K562 (cell line): ENCODE measurements at regions not wholly inside any gene's neighbourhood (a gene's known extent, or its start where the extent isn't known, plus 50 kb on each side); places are given as distances from the start of the nearest gene placed in this dataset.

Experiments
- ATAC-seq: fragments of 200-7000 bp; cut with Tn5 transposase; 3 replicates; pipeline ENCODE4 v1.9.1; 2020; ENCODE audit warnings: moderate library complexity
- BruUV-seq: library from RNA; stranded (reverse); fragments of 400-500 nt; replicated peaks from 2 replicates; lab custom pipeline; 2021; lab: Mats Ljungman, UMichigan
- CTCF ChIA-PET: fragments of 300-600 bp; formaldehyde crosslinking; extraction: SDS; loops from one replicate; lab custom pipeline; 2021; ENCODE audit warnings: low intra/inter-chr PET ratio; lab: Yijun Ruan, JAX
- POLR2A ChIA-PET: fragments of 300-600, 350-650 bp; sonication (Branson Sonifier 250); formaldehyde crosslinking; extraction: SDS; loops from one replicate; lab custom pipeline; 2021; ENCODE audit warnings: antibody characterized with exemption, inconsistent platforms; lab: Yijun Ruan, JAX
- DNase-seq, 4 experiments: peaks; one replicate each; pipeline versions ENCODE4 v3.0.0 to v3.0.0-alpha.2; 2011 to 2018; ENCODE audit warnings: low spot score in 3 of 4, mixed read lengths in 3 of 4; ENCODE audit errors: extremely low read depth in 1 of 4
- FAIRE-seq: peaks from 2 replicates; lab custom pipeline; 2011; peaks lifted over from hg19 to GRCh38; lab: Jason Lieb, UNC
- H2AFZ ChIP-seq: 2 replicates; pipeline ENCODE4 v1.6.0; 2011; ENCODE audit warnings: low read depth, low read length, control low read depth, inconsistent platforms
- H3K27ac ChIP-seq: fragments of 200-600 bp; 3 replicates; pipeline ENCODE4 v1.8.0; 2011; ENCODE audit warnings: low read depth, mild to moderate bottlenecking, control low read depth, inconsistent platforms, low read length, moderate library complexity, mixed read lengths; ENCODE audit errors: extremely low read depth
- H3K27me3 ChIP-seq, 2 experiments: fragments of 300-600 bp in 1 of 2; 2 replicates in 1 of 2; 3 replicates in 1 of 2; pipeline versions ENCODE4 v1.6.0 to v1.8.0; 2011; ENCODE audit warnings: inconsistent platforms in 2 of 2, low read length in 2 of 2, mild to moderate bottlenecking in 1 of 2, mixed read lengths in 1 of 2, moderate library complexity in 1 of 2; ENCODE audit not compliant: control insufficient read depth in 2 of 2, insufficient read depth in 2 of 2
- H3K36me3 ChIP-seq: fragments of 300-600 bp; 3 replicates; pipeline ENCODE4 v1.8.0; 2011; ENCODE audit warnings: mild to moderate bottlenecking, low read length, inconsistent platforms; ENCODE audit not compliant: control insufficient read depth, insufficient read depth
- H3K4me1 ChIP-seq, 2 experiments: fragments of 200-600 bp in 1 of 2; replicated peaks in 1 of 2; 2 replicates in 1 of 2; 3 replicates in 1 of 2; pipeline versions ENCODE4 v1.5.1 to v1.8.0; 2011; ENCODE audit warnings: inconsistent platforms in 2 of 2, low read length in 2 of 2, mild to moderate bottlenecking in 1 of 2, mixed read lengths in 1 of 2, moderate library complexity in 1 of 2; ENCODE audit not compliant: control insufficient read depth in 2 of 2, insufficient read depth in 2 of 2
- H3K4me2 ChIP-seq: 2 replicates; pipeline ENCODE4 v1.6.1; 2011; ENCODE audit warnings: low read length, control low read depth, inconsistent platforms, mixed read lengths; ENCODE audit not compliant: insufficient read depth
- H3K4me3 ChIP-seq: fragments of 200-600 bp; sonication (generic), shearing (Covaris generic); 2 replicates; pipeline ENCODE4 v1.5.1; 2016; ENCODE audit warnings: control low read depth, inconsistent platforms
- H3K79me2 ChIP-seq: fragments of 200-600 bp; 3 replicates; pipeline ENCODE4 v1.8.0; 2011; ENCODE audit warnings: low read length, inconsistent platforms; ENCODE audit not compliant: control insufficient read depth, insufficient read depth
- H3K9ac ChIP-seq, 2 experiments: 2 replicates each; pipeline versions ENCODE4 v1.6.0 to v1.6.1; 2011; ENCODE audit warnings: low read depth in 2 of 2, low read length in 2 of 2, control low read depth in 1 of 2, inconsistent platforms in 1 of 2, mild to moderate bottlenecking in 1 of 2, mixed read lengths in 1 of 2; ENCODE audit not compliant: insufficient read depth in 1 of 2
- H3K9me1 ChIP-seq: one replicate; pipeline ENCODE4 v1.6.0; 2011; ENCODE audit warnings: inconsistent platforms, mild to moderate bottlenecking, low read length, moderate library complexity; ENCODE audit not compliant: control insufficient read depth, insufficient read depth
- H3K9me3 ChIP-seq: replicated peaks from 2 replicates; pipeline ENCODE4 v1.5.1; 2011; ENCODE audit warnings: low read depth, low read length, inconsistent platforms; ENCODE audit not compliant: control insufficient read depth, insufficient read depth
- H4K20me1 ChIP-seq: replicated peaks from 2 replicates; pipeline ENCODE4 v1.6.1; 2011; ENCODE audit warnings: low read length, inconsistent platforms, mixed read lengths; ENCODE audit not compliant: control insufficient read depth, insufficient read depth
- ATF1 ChIP-seq, 2 experiments: fragments of 450-650 bp in 1 of 2; IDR thresholded peaks; 2 replicates each; pipeline ENCODE4 v1.6.1; 2016; ENCODE audit warnings: missing compliant biosample characterization in 1 of 2, missing genetic modification characterization in 1 of 2
- C11orf30 ChIP-seq: fragments of 450-650 bp; IDR thresholded peaks from 2 replicates; pipeline ENCODE4 v1.6.1; 2016; ENCODE audit warnings: low read depth, mild to moderate bottlenecking
- SIX5 ChIP-seq, 2 experiments: IDR thresholded peaks; 2 replicates each; pipeline ENCODE4 v1.6.1; 2011; ENCODE audit warnings: low read length in 2 of 2, borderline replicate concordance in 1 of 2, low read depth in 1 of 2, mild to moderate bottlenecking in 1 of 2, moderate library complexity in 1 of 2; ENCODE audit not compliant: insufficient read depth in 1 of 2
- SMAD3 ChIP-seq: fragments of 450-650 bp; formaldehyde crosslinking; conservative IDR thresholded peaks from 2 replicates; pipeline ENCODE4 v1.4.0; 2020; ENCODE audit warnings: mild to moderate bottlenecking
- STAG1 ChIP-seq: sonication (generic); formaldehyde crosslinking; IDR thresholded peaks from 2 replicates; pipeline ENCODE4 v1.5.0; 2020; ENCODE audit warnings: missing genetic modification reagents, borderline replicate concordance
- TRIM24 ChIP-seq, 2 experiments: fragments of 450-650 bp; IDR thresholded peaks; 2 replicates each; pipeline ENCODE4 v1.6.1; 2016
- ZNF785 ChIP-seq: fragments of 250-450 bp; sonication (Bioruptor Pico); IDR thresholded peaks from 2 replicates; pipeline ENCODE4 v1.4.0; 2020; ENCODE audit warnings: mild to moderate bottlenecking
- WGBS: fragments of 100-300 bp; shearing (Covaris generic); methylation state at CpG from one replicate; pipeline ENCODE4 v1.1.6; 2016; ENCODE audit warnings: low coverage, mixed read lengths; ENCODE audit not compliant: insufficient coverage; ENCODE audit errors: missing lambda C conversion rate; 5-methylcytosine and 5-hydroxymethylcytosine counted together
- in situ Hi-C: fragments of 300-500 bp; cut with MboI; formaldehyde crosslinking; loops from 4 replicates; pipeline ENCODE4 v1.15.0; 2018; ENCODE audit warnings: inconsistent platforms, mixed read lengths
- intact Hi-C: fragments of 100-400 bp; cut with micrococcal nuclease; formaldehyde crosslinking; loops from 2 replicates; pipeline ENCODE4 v1.14.2; 2022
- TF ChIP-seq, protein P1 (sequence below): fragments of 450-650 bp; formaldehyde crosslinking; IDR thresholded peaks from 2 replicates; pipeline ENCODE4 v1.4.0; 2020; ENCODE audit warnings: mild to moderate bottlenecking, moderate library complexity
- TF ChIP-seq, protein P2 (sequence below): fragments of 200-600 bp; sonication (generic); IDR thresholded peaks from one replicate; pipeline ENCODE4 v1.6.1; 2012; ENCODE audit warnings: mild to moderate bottlenecking, low read depth, low read length, inconsistent platforms

DNA sequence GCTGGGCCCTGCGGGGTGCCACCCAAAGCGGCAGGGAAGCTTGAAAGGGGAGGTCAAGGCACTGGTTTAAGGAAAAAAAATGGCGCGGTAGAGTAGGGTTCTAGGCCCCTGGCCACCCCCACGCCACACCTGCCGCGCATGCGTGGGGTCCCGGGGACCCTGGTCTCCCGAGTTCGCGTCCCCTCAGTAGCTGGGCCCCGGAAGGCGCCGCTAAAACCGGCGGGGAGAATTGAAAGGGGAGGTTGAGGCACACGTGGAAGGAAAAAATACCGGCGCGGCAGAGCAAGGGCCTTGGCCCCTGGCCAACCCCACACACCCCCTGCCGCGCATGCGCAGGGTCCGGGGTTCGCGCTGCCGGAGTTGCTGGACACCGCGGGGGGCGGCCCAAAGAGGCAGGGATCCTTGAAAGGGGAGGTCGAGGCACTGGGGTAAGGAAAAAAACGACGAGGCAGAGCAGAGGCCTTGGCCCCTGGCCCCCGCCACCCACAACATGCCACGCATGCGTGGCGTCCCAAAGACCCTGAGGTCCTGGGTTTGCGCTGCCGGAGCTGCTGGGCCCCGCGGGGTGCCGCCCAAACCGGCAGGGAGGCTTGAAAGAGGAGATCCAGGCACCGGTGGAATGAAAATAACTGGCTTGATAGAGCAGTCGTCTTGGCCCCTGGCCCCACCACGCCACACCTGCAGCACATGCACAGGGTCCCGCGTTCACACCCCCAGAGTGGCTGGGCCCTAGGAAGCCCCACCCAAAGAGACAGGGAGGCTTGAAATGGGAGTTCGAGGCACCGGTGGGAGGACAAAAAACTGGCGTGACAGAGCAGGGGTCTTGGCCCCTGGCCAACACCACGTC lies 314.5 kb downstream of the ALG10 start:
- no TSS peak for BruUV-seq
- H3K4me2 ChIP-seq = peak overlapping the region; percentile 72
- no peaks in the 10 kb centered on the region for H3K9me1 ChIP-seq
- no peaks in the 10 kb centered on the region for H4K20me1 ChIP-seq
- DNase-seq = peak; percentile 71 to 80 (median 74)
- in situ Hi-C loops = no loop called here
- H3K4me3 ChIP-seq = peak overlapping the region; percentile 34
- H3K79me2 ChIP-seq = no peaks in the 10 kb centered on the region
- no peak for FAIRE-seq
- peak overlapping the region; percentile 93 for H2AFZ ChIP-seq
- H3K36me3 ChIP-seq = no peaks in the 10 kb centered on the region
- ATAC-seq = peak; percentile 32
- peaks cover 2 to 32% of the 10 kb centered on the region in 2 experiments; a peak in 4 of 5 replicates for H3K27me3 ChIP-seq
- intact Hi-C loops = no loop called here
- H3K4me1 ChIP-seq = peaks cover 14 to 98% of the 10 kb centered on the region in 2 experiments; a peak in 4 of 5 replicates
- peak overlapping the region; percentile 70 to 90 for H3K9ac ChIP-seq
- WGBS = 4% methylated on average over 32 of the region's 53 CpGs
- CTCF ChIA-PET = no interaction called here
- no peaks in the 10 kb centered on the region for H3K9me3 ChIP-seq
- H3K27ac ChIP-seq = peak overlapping the region; percentile 73
- POLR2A ChIA-PET = interaction anchor here (0.5 kb wide), 1 partner anchor 66 kb away, joined by 6 read pairs; no protein-coding TSS in a partner anchor
- no peak for TF ChIP-seq ATF1 (CRISPR knock-in tag; IDR thresholded peaks at IDR 0.05)
- no peak for TF ChIP-seq ATF1 (tag; IDR thresholded peaks at IDR 0.05)
- no peak for TF ChIP-seq TRIM24 (IDR thresholded peaks at IDR 0.05)
- TF ChIP-seq, protein P1, sequence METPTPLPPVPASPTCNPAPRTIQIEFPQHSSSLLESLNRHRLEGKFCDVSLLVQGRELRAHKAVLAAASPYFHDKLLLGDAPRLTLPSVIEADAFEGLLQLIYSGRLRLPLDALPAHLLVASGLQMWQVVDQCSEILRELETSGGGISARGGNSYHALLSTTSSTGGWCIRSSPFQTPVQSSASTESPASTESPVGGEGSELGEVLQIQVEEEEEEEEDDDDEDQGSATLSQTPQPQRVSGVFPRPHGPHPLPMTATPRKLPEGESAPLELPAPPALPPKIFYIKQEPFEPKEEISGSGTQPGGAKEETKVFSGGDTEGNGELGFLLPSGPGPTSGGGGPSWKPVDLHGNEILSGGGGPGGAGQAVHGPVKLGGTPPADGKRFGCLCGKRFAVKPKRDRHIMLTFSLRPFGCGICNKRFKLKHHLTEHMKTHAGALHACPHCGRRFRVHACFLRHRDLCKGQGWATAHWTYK (CRISPR knock-in tag) = no peak
- TF ChIP-seq C11orf30 = no peak
- TF ChIP-seq SMAD3 (CRISPR knock-in tag) = no peak
- TF ChIP-seq STAG1 (CRISPR knock-in tag) = no peak
- TF ChIP-seq, protein P2, sequence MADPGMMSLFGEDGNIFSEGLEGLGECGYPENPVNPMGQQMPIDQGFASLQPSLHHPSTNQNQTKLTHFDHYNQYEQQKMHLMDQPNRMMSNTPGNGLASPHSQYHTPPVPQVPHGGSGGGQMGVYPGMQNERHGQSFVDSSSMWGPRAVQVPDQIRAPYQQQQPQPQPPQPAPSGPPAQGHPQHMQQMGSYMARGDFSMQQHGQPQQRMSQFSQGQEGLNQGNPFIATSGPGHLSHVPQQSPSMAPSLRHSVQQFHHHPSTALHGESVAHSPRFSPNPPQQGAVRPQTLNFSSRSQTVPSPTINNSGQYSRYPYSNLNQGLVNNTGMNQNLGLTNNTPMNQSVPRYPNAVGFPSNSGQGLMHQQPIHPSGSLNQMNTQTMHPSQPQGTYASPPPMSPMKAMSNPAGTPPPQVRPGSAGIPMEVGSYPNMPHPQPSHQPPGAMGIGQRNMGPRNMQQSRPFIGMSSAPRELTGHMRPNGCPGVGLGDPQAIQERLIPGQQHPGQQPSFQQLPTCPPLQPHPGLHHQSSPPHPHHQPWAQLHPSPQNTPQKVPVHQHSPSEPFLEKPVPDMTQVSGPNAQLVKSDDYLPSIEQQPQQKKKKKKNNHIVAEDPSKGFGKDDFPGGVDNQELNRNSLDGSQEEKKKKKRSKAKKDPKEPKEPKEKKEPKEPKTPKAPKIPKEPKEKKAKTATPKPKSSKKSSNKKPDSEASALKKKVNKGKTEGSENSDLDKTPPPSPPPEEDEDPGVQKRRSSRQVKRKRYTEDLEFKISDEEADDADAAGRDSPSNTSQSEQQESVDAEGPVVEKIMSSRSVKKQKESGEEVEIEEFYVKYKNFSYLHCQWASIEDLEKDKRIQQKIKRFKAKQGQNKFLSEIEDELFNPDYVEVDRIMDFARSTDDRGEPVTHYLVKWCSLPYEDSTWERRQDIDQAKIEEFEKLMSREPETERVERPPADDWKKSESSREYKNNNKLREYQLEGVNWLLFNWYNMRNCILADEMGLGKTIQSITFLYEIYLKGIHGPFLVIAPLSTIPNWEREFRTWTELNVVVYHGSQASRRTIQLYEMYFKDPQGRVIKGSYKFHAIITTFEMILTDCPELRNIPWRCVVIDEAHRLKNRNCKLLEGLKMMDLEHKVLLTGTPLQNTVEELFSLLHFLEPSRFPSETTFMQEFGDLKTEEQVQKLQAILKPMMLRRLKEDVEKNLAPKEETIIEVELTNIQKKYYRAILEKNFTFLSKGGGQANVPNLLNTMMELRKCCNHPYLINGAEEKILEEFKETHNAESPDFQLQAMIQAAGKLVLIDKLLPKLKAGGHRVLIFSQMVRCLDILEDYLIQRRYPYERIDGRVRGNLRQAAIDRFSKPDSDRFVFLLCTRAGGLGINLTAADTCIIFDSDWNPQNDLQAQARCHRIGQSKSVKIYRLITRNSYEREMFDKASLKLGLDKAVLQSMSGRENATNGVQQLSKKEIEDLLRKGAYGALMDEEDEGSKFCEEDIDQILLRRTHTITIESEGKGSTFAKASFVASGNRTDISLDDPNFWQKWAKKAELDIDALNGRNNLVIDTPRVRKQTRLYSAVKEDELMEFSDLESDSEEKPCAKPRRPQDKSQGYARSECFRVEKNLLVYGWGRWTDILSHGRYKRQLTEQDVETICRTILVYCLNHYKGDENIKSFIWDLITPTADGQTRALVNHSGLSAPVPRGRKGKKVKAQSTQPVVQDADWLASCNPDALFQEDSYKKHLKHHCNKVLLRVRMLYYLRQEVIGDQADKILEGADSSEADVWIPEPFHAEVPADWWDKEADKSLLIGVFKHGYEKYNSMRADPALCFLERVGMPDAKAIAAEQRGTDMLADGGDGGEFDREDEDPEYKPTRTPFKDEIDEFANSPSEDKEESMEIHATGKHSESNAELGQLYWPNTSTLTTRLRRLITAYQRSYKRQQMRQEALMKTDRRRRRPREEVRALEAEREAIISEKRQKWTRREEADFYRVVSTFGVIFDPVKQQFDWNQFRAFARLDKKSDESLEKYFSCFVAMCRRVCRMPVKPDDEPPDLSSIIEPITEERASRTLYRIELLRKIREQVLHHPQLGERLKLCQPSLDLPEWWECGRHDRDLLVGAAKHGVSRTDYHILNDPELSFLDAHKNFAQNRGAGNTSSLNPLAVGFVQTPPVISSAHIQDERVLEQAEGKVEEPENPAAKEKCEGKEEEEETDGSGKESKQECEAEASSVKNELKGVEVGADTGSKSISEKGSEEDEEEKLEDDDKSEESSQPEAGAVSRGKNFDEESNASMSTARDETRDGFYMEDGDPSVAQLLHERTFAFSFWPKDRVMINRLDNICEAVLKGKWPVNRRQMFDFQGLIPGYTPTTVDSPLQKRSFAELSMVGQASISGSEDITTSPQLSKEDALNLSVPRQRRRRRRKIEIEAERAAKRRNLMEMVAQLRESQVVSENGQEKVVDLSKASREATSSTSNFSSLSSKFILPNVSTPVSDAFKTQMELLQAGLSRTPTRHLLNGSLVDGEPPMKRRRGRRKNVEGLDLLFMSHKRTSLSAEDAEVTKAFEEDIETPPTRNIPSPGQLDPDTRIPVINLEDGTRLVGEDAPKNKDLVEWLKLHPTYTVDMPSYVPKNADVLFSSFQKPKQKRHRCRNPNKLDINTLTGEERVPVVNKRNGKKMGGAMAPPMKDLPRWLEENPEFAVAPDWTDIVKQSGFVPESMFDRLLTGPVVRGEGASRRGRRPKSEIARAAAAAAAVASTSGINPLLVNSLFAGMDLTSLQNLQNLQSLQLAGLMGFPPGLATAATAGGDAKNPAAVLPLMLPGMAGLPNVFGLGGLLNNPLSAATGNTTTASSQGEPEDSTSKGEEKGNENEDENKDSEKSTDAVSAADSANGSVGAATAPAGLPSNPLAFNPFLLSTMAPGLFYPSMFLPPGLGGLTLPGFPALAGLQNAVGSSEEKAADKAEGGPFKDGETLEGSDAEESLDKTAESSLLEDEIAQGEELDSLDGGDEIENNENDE = no peak
- no peak for TF ChIP-seq SIX5 (IDR thresholded peaks at IDR 0.05; ENCODE audit: borderline replicate concordance in 1 of 2, insufficient read depth in 1 of 2, low read depth in 1 of 2, low read length in 2 of 2)
- no peak for TF ChIP-seq ZNF785
